HG03108 (cell line): ENCODE measurements at regions not wholly inside any gene's neighbourhood (a gene's known extent, or its start where the extent isn't known, plus 50 kb on each side); places are given as distances from the start of the nearest gene placed in this dataset.
"Not testable (repeated sequence)": the region's sequence is repeated elsewhere in the genome, so short reads cannot be mapped to it uniquely, and the experiment has no call there.

Source experiments
- ATAC-seq: cut with Tn5 transposase; IDR thresholded peaks from one replicate; pipeline ENCODE4 v1.9.1; 2021; ENCODE audit warnings: moderate library complexity; ENCODE audit not compliant: unreplicated experiment

- ATAC-seq, result no peak
Observed at GRCh38 chr14:22492622-22493542, 96.1 kb downstream of the DAD1 start.

GRCh38 chr14:22491683-22492621 is 97.1 kb downstream of the DAD1 start:
- peak; percentile 25 for ATAC-seq

GRCh38 chr14:22491053-22491452 is 98.0 kb downstream of the DAD1 start:
- ATAC-seq, result not testable (repeated sequence)

- no peak for ATAC-seq
Observed at GRCh38 chr14:22489957-22490950, 98.8 kb downstream of the DAD1 start.

- no peak for ATAC-seq
Observed at GRCh38 chr14:22489244-22489545, 99.8 kb downstream of the DAD1 start.

- ATAC-seq, result peak; percentile 32
Observed at GRCh38 chr14:22488522-22489243, 100.3 kb downstream of the DAD1 start.

GRCh38 chr14:22487941-22488340 is 101.1 kb downstream of the DAD1 start:
- ATAC-seq, result no peak

GRCh38 chr14:22487401-22487800 is 101.6 kb downstream of the DAD1 start:
- no peak for ATAC-seq

GRCh38 chr14:22486675-22487074 is 102.3 kb downstream of the DAD1 start:
- ATAC-seq, result no peak

- ATAC-seq, result no peak
Observed at GRCh38 chr14:22485649-22486048, 103.4 kb downstream of the DAD1 start.

GRCh38 chr14:22485178-22485577 is 103.8 kb downstream of the DAD1 start:
- no peak for ATAC-seq

- ATAC-seq, result no peak
Observed at GRCh38 chr14:22484632-22485031, 104.4 kb downstream of the DAD1 start.

GRCh38 chr14:22483863-22484593 is 105.0 kb downstream of the DAD1 start:
- no peak for ATAC-seq

GRCh38 chr14:22482782-22483553 is 106.1 kb downstream of the DAD1 start:
- ATAC-seq, result no peak

- no peak for ATAC-seq
Observed at GRCh38 chr14:22482085-22482694, 106.8 kb downstream of the DAD1 start.

GRCh38 chr14:22481546-22481945 is 107.5 kb downstream of the DAD1 start:
- no peak for ATAC-seq

GRCh38 chr14:22479776-22480464 is 109.1 kb downstream of the DAD1 start:
- no peak for ATAC-seq

GRCh38 chr14:22479132-22479531 is 109.9 kb downstream of the DAD1 start:
- ATAC-seq, result no peak
